ENCODE measurements at regions not wholly inside any gene's neighbourhood (a gene's known extent, or its start where the extent isn't known, plus 50 kb on each side); places are given as distances from the start of the nearest gene placed in this dataset.

DNA sequence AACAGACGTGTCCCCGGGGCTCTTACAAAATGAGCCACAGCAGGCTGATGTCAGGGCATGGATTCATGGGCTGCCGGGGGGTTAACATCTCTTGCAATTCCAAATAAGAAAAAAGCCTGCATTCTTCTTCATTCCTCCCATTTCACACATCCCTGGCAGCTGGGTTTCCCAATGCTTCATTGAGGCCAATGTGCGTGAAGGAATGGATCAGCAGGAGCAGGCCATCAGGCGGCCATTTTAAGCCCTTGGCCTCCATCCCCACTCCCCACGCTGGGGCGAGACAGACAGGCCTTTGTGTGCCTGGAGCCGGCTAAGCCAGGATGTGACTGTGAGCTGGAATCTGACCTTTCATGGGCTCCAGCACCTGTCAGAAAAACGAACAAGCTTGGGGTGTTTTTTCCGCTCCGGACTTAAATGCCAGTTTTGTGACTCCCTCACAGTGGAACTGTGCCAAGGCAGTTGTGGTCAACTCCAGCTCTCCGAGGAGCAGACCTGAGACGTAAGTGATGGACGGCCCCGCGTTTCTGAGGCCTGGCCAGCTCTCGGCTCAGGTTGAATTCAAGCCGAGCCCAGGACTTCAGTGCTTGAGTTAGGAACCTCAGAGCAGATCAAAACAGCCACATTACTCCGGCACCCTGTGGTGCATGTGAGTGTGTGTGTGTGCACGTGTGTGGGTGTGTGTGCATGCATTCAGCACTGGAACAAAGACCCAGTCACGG, 133.1 kb downstream of the TMEM30B start:
- TF ChIP-seq POLR2A (IDR thresholded peaks at IDR 0.05): no peak
- TF ChIP-seq, protein P1, sequence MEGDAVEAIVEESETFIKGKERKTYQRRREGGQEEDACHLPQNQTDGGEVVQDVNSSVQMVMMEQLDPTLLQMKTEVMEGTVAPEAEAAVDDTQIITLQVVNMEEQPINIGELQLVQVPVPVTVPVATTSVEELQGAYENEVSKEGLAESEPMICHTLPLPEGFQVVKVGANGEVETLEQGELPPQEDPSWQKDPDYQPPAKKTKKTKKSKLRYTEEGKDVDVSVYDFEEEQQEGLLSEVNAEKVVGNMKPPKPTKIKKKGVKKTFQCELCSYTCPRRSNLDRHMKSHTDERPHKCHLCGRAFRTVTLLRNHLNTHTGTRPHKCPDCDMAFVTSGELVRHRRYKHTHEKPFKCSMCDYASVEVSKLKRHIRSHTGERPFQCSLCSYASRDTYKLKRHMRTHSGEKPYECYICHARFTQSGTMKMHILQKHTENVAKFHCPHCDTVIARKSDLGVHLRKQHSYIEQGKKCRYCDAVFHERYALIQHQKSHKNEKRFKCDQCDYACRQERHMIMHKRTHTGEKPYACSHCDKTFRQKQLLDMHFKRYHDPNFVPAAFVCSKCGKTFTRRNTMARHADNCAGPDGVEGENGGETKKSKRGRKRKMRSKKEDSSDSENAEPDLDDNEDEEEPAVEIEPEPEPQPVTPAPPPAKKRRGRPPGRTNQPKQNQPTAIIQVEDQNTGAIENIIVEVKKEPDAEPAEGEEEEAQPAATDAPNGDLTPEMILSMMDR (IDR thresholded peaks at IDR 0.05): no peak
